ENCODE measurements at regions not wholly inside any gene's neighbourhood (a gene's known extent, or its start where the extent isn't known, plus 50 kb on each side); places are given as distances from the start of the nearest gene placed in this dataset.
"Not testable (repeated sequence)": the region's sequence is repeated elsewhere in the genome, so short reads cannot be mapped to it uniquely, and the experiment has no call there.

- H3K9me3 Mint-ChIP-seq, H3K27ac Mint-ChIP-seq, H3K4me3 Mint-ChIP-seq, H3K27me3 Mint-ChIP-seq, H3K4me1 Mint-ChIP-seq, H3K36me3 Mint-ChIP-seq: not testable (repeated sequence)
These were observed 77.9 kb upstream of the LRPPRC start for GRCh38 chr2:44073667-44074066.

- H3K27me3 Mint-ChIP-seq, H3K27ac Mint-ChIP-seq, H3K4me3 Mint-ChIP-seq, H3K4me1 Mint-ChIP-seq, H3K36me3 Mint-ChIP-seq, H3K9me3 Mint-ChIP-seq: not testable (repeated sequence)
These were observed 79.0 kb upstream of the LRPPRC start for GRCh38 chr2:44074795-44075194.

- H3K9me3 Mint-ChIP-seq = no peaks in the 10 kb centered on the region
- H3K36me3 Mint-ChIP-seq = peaks cover 4% of the 10 kb centered on the region
- H3K27ac Mint-ChIP-seq = no peak overlapping the region
- H3K4me3 Mint-ChIP-seq = no peak overlapping the region
- H3K4me1 Mint-ChIP-seq = peaks cover 0 to 1% (median 1%) of the 10 kb centered on the region in 3 donors
- H3K27me3 Mint-ChIP-seq = peaks cover 1% of the 10 kb centered on the region
These were observed 79.8 kb upstream of the LRPPRC start for GRCh38 chr2:44075541-44075940.

GRCh38 chr2:44077942-44078511 lies 82.2 kb upstream of the LRPPRC start:
- Mint-ChIP-seq H3K4me3 (no peak overlapping the region), H3K9me3 (no peaks in the 10 kb centered on the region)

GRCh38 chr2:44079686-44080085 lies 83.9 kb upstream of the LRPPRC start:
- Mint-ChIP-seq H3K9me3 (no peaks in the 10 kb centered on the region), H3K4me1 (peaks cover 1 to 5% (median 3%) of the 10 kb centered on the region in 3 donors), H3K27ac (no peak overlapping the region), H3K4me3 (no peak overlapping the region), H3K27me3 (no peaks in the 10 kb centered on the region), H3K36me3 (no peaks in the 10 kb centered on the region)

More at GRCh38 chr2:44077942-44078511, 82.2 kb upstream of the LRPPRC start:
- Mint-ChIP-seq H3K36me3 (no peaks in the 10 kb centered on the region), H3K4me1 (peaks cover 1 to 5% (median 3%) of the 10 kb centered on the region in 3 donors), H3K27ac (no peak overlapping the region), H3K27me3 (no peaks in the 10 kb centered on the region)

- no peak overlapping the region for H3K27ac Mint-ChIP-seq
- no peaks in the 10 kb centered on the region for H3K27me3 Mint-ChIP-seq
- peaks cover 8 to 10% (median 9%) of the 10 kb centered on the region in 3 donors for H3K4me1 Mint-ChIP-seq
- H3K36me3 Mint-ChIP-seq = peaks cover 1% of the 10 kb centered on the region
- H3K4me3 Mint-ChIP-seq = no peak overlapping the region
- H3K9me3 Mint-ChIP-seq = no peaks in the 10 kb centered on the region
These were observed 85.6 kb upstream of the PPM1B start for GRCh38 chr2:44083054-44083453.

- Mint-ChIP-seq H3K4me3 (no peak overlapping the region), H3K9me3 (no peaks in the 10 kb centered on the region), H3K27me3 (no peaks in the 10 kb centered on the region), H3K4me1 (peaks cover 8 to 10% (median 10%) of the 10 kb centered on the region in 3 donors), H3K27ac (no peak overlapping the region), H3K36me3 (peaks cover 1% of the 10 kb centered on the region)
These were observed 83.8 kb upstream of the PPM1B start for GRCh38 chr2:44084850-44085249.

- H3K4me1 Mint-ChIP-seq = peaks cover 17 to 22% (median 20%) of the 10 kb centered on the region in 3 donors
- peaks cover 1% of the 10 kb centered on the region for H3K36me3 Mint-ChIP-seq
- H3K9me3 Mint-ChIP-seq = no peaks in the 10 kb centered on the region
- H3K27me3 Mint-ChIP-seq = no peaks in the 10 kb centered on the region
- H3K4me3 Mint-ChIP-seq = peak overlapping the region in 1 of 4 donors; percentile 38
- no peak overlapping the region for H3K27ac Mint-ChIP-seq
These were observed 82.0 kb upstream of the PPM1B start for GRCh38 chr2:44086629-44087028.

- Mint-ChIP-seq H3K4me3 (peak overlapping the region; percentile 5 to 96 (median 85)), H3K27ac (peak overlapping the region in 2 of 3 donors; percentile 81 to 88), H3K9me3 (no peaks in the 10 kb centered on the region), H3K36me3 (peaks cover 1% of the 10 kb centered on the region), H3K4me1 (peaks cover 17 to 23% (median 20%) of the 10 kb centered on the region in 3 donors), H3K27me3 (no peaks in the 10 kb centered on the region)
These were observed 81.5 kb upstream of the PPM1B start for GRCh38 chr2:44087036-44087713.

- Mint-ChIP-seq H3K4me3 (peak overlapping the region; percentile 5 to 96 (median 85)), H3K36me3 (peaks cover 1% of the 10 kb centered on the region), H3K27me3 (no peaks in the 10 kb centered on the region), H3K9me3 (no peaks in the 10 kb centered on the region), H3K27ac (peak overlapping the region in 2 of 3 donors; percentile 81 to 88), H3K4me1 (peaks cover 17 to 23% (median 20%) of the 10 kb centered on the region in 3 donors)
These were observed 81.0 kb upstream of the PPM1B start for GRCh38 chr2:44087714-44088092.

- H3K4me1 Mint-ChIP-seq = peaks cover 12 to 18% (median 15%) of the 10 kb centered on the region in 3 donors
- H3K27me3 Mint-ChIP-seq, H3K36me3 Mint-ChIP-seq, H3K9me3 Mint-ChIP-seq, H3K4me3 Mint-ChIP-seq, H3K27ac Mint-ChIP-seq: not testable (repeated sequence)
These were observed 76.2 kb upstream of the PPM1B start for GRCh38 chr2:44092519-44092918.

- no peak overlapping the region for H3K4me3 Mint-ChIP-seq
- H3K4me1 Mint-ChIP-seq = peaks cover 12 to 17% (median 13%) of the 10 kb centered on the region in 3 donors
- peaks cover 0 to 6% (median 2%) of the 10 kb centered on the region in 3 donors for H3K9me3 Mint-ChIP-seq
- H3K27me3 Mint-ChIP-seq = no peaks in the 10 kb centered on the region
- no peak overlapping the region for H3K27ac Mint-ChIP-seq
- H3K36me3 Mint-ChIP-seq = no peaks in the 10 kb centered on the region
These were observed 74.7 kb upstream of the PPM1B start for GRCh38 chr2:44093970-44094369.

- no peaks in the 10 kb centered on the region for H3K27me3 Mint-ChIP-seq
- H3K9me3 Mint-ChIP-seq = peaks cover 0 to 6% (median 2%) of the 10 kb centered on the region in 3 donors
- peaks cover 0 to 5% (median 0%) of the 10 kb centered on the region in 3 donors for H3K4me1 Mint-ChIP-seq
- no peaks in the 10 kb centered on the region for H3K36me3 Mint-ChIP-seq
- peak overlapping the region in 1 of 3 donors; percentile 43 for H3K27ac Mint-ChIP-seq
- H3K4me3 Mint-ChIP-seq = no peak overlapping the region
These were observed 71.3 kb upstream of the PPM1B start for GRCh38 chr2:44097322-44097907.

- Mint-ChIP-seq H3K9me3 (peaks cover 0 to 4% (median under 1%) of the 10 kb centered on the region in 3 donors), H3K27me3 (no peaks in the 10 kb centered on the region), H3K4me1 (peaks cover 0 to 5% (median 0%) of the 10 kb centered on the region in 3 donors), H3K27ac (no peak overlapping the region), H3K4me3 (no peak overlapping the region), H3K36me3 (no peaks in the 10 kb centered on the region)
These were observed 70.6 kb upstream of the PPM1B start for GRCh38 chr2:44098050-44098449.

- Mint-ChIP-seq H3K4me1 (peaks cover 0 to 5% (median 0%) of the 10 kb centered on the region in 3 donors), H3K27me3 (no peaks in the 10 kb centered on the region), H3K36me3 (no peaks in the 10 kb centered on the region), H3K4me3 (no peak overlapping the region), H3K9me3 (no peaks in the 10 kb centered on the region), H3K27ac (no peak overlapping the region)
These were observed 69.8 kb upstream of the PPM1B start for GRCh38 chr2:44098891-44099290.
